Retinal pigment epithelial cell (primary cell): ENCODE measurements at regions not wholly inside any gene's neighbourhood (a gene's known extent, or its start where the extent isn't known, plus 50 kb on each side); places are given as distances from the start of the nearest gene placed in this dataset.

Experiments
- DNase-seq: peaks from one replicate; pipeline ENCODE4 v3.0.0-alpha.2; 2010; ENCODE audit warnings: low read depth
- H3K4me3 ChIP-seq: 2 replicates; pipeline ENCODE4 v1.5.1; 2011; ENCODE audit warnings: mild to moderate bottlenecking, low read length, control low read depth, moderate library complexity
- TF ChIP-seq, protein P1 (sequence below): conservative IDR thresholded peaks from 2 replicates; pipeline ENCODE4 v1.5.1; 2011; ENCODE audit warnings: low read depth, low read length, control low read depth, inconsistent platforms

DNA sequence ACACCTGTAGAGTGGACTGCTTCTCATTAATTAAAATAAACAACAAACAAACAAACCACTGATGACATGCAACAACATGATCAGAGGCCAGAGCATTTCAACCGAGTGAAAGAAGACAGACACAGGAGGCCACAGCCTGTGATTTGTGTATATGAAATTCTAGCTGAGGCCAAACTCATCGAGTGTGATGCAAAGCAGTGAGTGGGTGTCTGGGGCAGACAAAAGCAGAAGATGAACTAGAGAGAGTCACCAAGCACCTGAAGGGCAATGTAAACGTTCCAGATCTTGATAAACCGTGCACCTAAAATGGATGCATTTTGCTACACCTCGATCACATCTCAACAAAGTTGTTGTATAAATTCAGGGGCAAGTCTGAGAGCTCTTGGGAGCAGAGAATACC lies 108.4 kb downstream of the KLF6 start:
- DNase-seq = no peak
- TF ChIP-seq, protein P1, sequence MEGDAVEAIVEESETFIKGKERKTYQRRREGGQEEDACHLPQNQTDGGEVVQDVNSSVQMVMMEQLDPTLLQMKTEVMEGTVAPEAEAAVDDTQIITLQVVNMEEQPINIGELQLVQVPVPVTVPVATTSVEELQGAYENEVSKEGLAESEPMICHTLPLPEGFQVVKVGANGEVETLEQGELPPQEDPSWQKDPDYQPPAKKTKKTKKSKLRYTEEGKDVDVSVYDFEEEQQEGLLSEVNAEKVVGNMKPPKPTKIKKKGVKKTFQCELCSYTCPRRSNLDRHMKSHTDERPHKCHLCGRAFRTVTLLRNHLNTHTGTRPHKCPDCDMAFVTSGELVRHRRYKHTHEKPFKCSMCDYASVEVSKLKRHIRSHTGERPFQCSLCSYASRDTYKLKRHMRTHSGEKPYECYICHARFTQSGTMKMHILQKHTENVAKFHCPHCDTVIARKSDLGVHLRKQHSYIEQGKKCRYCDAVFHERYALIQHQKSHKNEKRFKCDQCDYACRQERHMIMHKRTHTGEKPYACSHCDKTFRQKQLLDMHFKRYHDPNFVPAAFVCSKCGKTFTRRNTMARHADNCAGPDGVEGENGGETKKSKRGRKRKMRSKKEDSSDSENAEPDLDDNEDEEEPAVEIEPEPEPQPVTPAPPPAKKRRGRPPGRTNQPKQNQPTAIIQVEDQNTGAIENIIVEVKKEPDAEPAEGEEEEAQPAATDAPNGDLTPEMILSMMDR = no peak
- H3K4me3 ChIP-seq = no peak overlapping the region

DNA sequence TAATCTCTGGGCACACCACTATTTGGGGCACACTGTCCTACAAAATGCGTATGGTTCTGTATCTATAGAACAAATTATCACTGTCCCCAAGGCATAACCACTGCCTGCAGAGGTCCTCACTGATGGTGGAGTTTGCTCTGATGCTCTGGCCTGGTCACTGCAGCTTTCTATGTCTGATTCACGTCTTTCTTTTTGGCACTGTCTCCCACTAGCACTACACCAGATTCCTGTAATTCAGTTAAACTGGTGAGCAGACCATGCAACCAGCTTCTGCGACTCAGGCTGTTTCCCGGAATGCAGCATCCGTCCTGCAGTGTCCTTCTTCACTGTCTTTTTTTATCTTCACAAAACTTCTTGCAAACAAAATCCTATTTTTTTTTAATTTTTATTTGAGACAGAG lies 112.8 kb downstream of the KLF6 start:
- no peak for DNase-seq
- TF ChIP-seq, protein P1 = no peak
- no peak overlapping the region for H3K4me3 ChIP-seq

DNA sequence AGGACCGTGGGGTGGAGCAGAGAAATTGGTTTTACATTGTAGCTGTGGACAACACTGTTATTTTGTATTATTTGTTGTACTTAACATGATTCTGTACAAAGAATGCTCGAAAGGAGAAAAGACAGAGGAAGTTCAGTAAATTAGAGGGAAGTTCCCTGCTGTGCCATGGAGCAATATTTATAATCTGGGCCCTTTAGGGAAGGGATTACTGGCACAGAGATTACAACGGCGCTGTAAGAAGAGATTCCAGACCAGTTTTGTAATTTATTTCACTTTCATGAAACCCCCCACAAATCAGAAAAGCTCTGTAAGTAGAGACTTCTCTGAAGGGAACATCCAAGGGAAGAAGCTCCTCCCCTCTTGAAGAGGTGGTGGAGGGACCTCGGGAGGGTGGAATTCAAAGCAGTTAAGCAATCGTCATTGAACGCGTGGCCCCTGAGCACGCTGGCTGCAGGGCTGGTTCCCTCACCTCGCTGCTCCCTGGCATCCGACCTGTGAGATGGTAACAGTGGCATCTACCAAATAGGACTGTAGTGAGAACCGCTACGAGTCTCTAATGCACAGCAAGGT lies 113.5 kb downstream of the KLF6 start:
- DNase-seq = no peak
- H3K4me3 ChIP-seq = no peak overlapping the region
- TF ChIP-seq, protein P1 = no peak

DNA sequence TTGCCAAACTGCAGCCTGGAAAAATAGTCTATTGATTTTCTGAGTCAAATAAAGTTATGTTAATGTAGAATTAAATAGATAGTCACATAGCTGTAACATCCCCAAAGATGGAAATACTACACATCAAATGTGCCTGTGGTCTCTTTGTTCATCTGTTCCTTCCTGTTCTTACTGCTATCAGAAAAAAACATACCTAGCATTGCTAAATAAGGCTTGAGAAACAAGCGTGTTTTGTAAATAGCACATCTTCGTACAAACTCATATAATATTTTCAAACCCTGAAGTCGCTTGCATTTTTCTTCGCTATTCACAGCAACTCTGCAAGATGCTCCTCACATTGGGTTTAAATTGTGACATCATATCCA lies 116.1 kb downstream of the KLF6 start:
- TF ChIP-seq, protein P1 = no peak
- DNase-seq = no peak
- no peak overlapping the region for H3K4me3 ChIP-seq

DNA sequence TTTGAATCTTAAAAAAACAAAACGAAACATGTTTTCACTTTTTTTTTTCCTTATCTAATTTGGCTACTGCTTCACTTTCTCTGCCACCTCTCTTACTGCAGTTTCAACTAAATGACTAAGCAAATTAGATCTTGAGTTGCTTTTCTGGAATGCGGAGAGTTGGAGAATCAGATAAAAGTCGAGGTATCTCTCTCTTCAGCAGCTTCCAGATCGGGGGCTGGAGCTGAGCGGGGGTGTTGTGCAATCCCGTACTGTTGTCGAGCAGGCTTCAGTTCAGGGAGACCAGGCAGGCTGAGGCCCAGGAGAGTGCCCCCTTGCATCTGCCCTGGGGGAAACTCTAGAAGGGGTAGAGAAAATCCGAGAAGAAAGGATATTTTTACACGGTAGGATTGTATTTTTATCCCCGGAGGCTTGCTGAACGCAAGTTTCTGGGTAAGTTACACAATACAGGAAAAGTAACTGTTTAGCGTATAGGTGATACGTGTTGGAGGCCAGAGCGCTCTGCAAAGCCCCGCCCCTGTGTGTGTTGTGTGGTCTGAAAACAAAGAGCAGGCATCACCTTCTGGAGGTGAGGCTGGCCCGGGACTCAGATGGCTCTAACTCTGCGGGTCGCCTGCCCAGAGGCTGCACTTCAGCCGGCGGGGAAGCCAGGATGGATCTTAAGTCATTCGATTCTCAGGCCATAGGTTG lies 116.6 kb downstream of the KLF6 start:
- DNase-seq = peak; percentile 52
- TF ChIP-seq, protein P1 = no peak
- no peak overlapping the region for H3K4me3 ChIP-seq

DNA sequence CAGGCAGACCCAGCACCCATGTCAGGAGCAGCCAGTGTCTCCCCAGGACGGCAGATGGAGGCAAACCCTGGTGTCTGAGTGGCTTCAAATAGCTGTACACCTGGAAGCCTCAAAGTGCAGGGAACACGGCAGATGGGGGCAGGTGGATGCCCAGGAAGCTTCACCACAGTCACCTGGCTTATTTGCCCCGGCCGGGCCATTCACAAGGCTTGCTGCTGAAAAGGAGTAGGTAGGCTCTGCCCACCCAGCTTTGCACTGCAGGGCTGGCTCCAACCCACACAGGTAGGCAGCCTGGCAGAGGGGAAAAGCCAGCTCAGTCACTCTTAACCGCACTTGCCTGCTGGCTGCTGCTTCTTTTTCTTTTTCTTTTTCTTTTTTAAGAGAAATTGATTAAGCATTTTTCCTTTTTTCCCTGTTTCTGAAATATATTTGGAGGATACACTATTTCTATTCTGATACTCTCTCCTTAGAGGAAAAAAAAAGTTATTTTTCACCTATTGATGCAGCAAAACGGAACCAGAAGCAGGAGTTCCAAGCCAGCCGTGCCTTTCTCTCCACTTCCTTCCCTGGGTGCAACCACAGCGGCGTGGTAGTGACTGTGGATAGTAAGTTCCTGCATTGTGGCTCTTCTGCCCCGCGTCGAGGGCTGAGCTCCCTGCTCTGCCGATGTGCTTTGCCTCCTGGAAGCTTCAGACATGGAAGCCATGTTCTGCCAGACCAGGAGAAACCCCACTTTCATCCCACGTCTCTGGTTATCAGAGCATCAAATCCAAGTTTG lies 118.3 kb downstream of the KLF6 start:
- TF ChIP-seq, protein P1 = no peak
- DNase-seq = no peak
- H3K4me3 ChIP-seq = no peak overlapping the region

DNA sequence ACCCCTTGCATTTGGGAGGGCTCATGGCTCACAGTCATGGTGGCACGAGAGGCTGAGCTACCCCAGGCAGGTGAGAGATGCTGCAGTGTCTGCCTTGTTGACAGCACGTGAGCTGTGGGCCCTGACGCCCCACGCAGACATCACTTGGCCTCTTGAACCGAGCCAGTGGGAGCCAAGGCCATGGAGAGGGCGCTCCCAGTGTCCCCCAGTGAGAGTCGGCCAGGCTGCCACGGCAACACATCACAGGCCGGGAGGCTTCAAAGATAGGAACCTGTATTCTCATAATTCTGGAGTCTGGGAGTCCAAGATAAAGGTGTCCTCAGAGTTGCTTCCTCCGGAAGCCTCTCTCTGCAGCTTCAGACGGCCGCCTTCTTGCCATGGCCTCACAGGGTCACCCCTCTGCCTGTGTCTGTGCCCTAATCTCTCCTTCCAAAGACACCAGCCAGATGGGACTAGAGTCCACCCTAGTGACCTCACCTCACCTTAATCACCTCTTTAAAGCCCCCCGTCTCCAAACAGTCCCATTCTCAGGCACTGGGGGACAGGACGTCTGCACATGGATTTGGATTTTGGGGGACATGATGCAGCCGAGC lies 119.6 kb downstream of the KLF6 start:
- no peak overlapping the region for H3K4me3 ChIP-seq
- TF ChIP-seq, protein P1 = no peak
- no peak for DNase-seq
